ENCODE measurements at regions not wholly inside any gene's neighbourhood (a gene's known extent, or its start where the extent isn't known, plus 50 kb on each side); places are given as distances from the start of the nearest gene placed in this dataset.
A peak's percentile ranks its signal among the peaks of the same experiment; 100 is the strongest.

- POLR2A ChIA-PET = no interaction called here
- DNase-seq (no peak), ATAC-seq (ENCODE audit: low read depth) (no peak)
- H3K4me3 Mint-ChIP-seq = no peak overlapping the region
- no peaks in the 10 kb centered on the region for H3K36me3 Mint-ChIP-seq
- peaks cover 10% of the 10 kb centered on the region for H3K27me3 Mint-ChIP-seq
- H3K27ac Mint-ChIP-seq = no peak overlapping the region
- H3K9me3 Mint-ChIP-seq = no peaks in the 10 kb centered on the region
- H3K4me1 Mint-ChIP-seq = no peaks in the 10 kb centered on the region
These were observed 88.6 kb upstream of the IFNE start for GRCh38 chr9:21570643-21571275.

- ATAC-seq (ENCODE audit: low read depth) (no peak), DNase-seq (no peak)
- Mint-ChIP-seq H3K4me1 (peaks cover 23% of the 10 kb centered on the region), H3K36me3 (no peaks in the 10 kb centered on the region), H3K27ac (no peak overlapping the region), H3K27me3 (peaks cover 5% of the 10 kb centered on the region), H3K4me3 (no peak overlapping the region), H3K9me3 (no peaks in the 10 kb centered on the region)
- POLR2A ChIA-PET = interaction anchor here (1.3 kb wide), 1 partner anchor 10 kb away, joined by 3 read pairs; no protein-coding TSS in a partner anchor
These were observed 92.1 kb upstream of the IFNE start for GRCh38 chr9:21574261-21574660.

- POLR2A ChIA-PET = interaction anchor here (0.6 to 2.3 kb wide), 2 partner anchors 17 to 223 kb away, joined by 4 to 11 read pairs; no protein-coding TSS in a partner anchor
- H3K9me3 Mint-ChIP-seq = no peaks in the 10 kb centered on the region
- H3K4me3 Mint-ChIP-seq = peak overlapping the region; percentile 64
- DNase-seq = no peak
- peaks cover 33% of the 10 kb centered on the region for H3K4me1 Mint-ChIP-seq
- H3K27me3 Mint-ChIP-seq = no peaks in the 10 kb centered on the region
- ATAC-seq (ENCODE audit: low read depth) = peak; percentile 35
- H3K36me3 Mint-ChIP-seq = peaks cover 2% of the 10 kb centered on the region
- H3K27ac Mint-ChIP-seq = peak overlapping the region; percentile 74
These were observed 94.4 kb upstream of the IFNE start for GRCh38 chr9:21576331-21577189.

- DNase-seq = no peak
- Mint-ChIP-seq H3K4me3 (peak overlapping the region; percentile 92), H3K27ac (peak overlapping the region; percentile 98), H3K9me3 (no peaks in the 10 kb centered on the region), H3K4me1 (peaks cover 43% of the 10 kb centered on the region), H3K27me3 (no peaks in the 10 kb centered on the region), H3K36me3 (peaks cover 6% of the 10 kb centered on the region)
- ATAC-seq (ENCODE audit: low read depth) = peak; percentile 91
- POLR2A ChIA-PET = interaction anchor here (0.6 to 1.6 kb wide), 5 partner anchors 10 to 95 kb away, joined by 3 to 6 read pairs (median 3); no protein-coding TSS in a partner anchor
These were observed 97.1 kb upstream of the IFNE start for GRCh38 chr9:21579247-21579671.

- ATAC-seq (ENCODE audit: low read depth) = no peak
- peaks cover 6% of the 10 kb centered on the region for H3K36me3 Mint-ChIP-seq
- H3K4me1 Mint-ChIP-seq = peaks cover 43% of the 10 kb centered on the region
- H3K27me3 Mint-ChIP-seq = no peaks in the 10 kb centered on the region
- H3K27ac Mint-ChIP-seq = peak overlapping the region; percentile 98
- H3K9me3 Mint-ChIP-seq = no peaks in the 10 kb centered on the region
- POLR2A ChIA-PET = interaction anchor here (0.6 to 1.6 kb wide), 3 partner anchors 10 to 95 kb away, joined by 3 to 6 read pairs (median 3); no protein-coding TSS in a partner anchor
- peak overlapping the region; percentile 92 for H3K4me3 Mint-ChIP-seq
- no peak for DNase-seq
These were observed 97.6 kb upstream of the IFNE start for GRCh38 chr9:21579743-21580142.

GRCh38 chr9:21580636-21581378 lies 98.7 kb upstream of the IFNE start:
- H3K36me3 Mint-ChIP-seq = peaks cover 6% of the 10 kb centered on the region
- H3K9me3 Mint-ChIP-seq = no peaks in the 10 kb centered on the region
- no peak overlapping the region for H3K27ac Mint-ChIP-seq
- ATAC-seq (ENCODE audit: low read depth) = no peak
- H3K4me3 Mint-ChIP-seq = no peak overlapping the region
- no peak for DNase-seq
- POLR2A ChIA-PET = interaction anchor here (0.7 kb wide), 1 partner anchor 1357 kb away, joined by 5 read pairs; no protein-coding TSS in a partner anchor
- peaks cover 49% of the 10 kb centered on the region for H3K4me1 Mint-ChIP-seq
- no peaks in the 10 kb centered on the region for H3K27me3 Mint-ChIP-seq

- H3K4me1 Mint-ChIP-seq = peaks cover 35% of the 10 kb centered on the region
- no peak overlapping the region for H3K4me3 Mint-ChIP-seq
- H3K27ac Mint-ChIP-seq = no peak overlapping the region
- DNase-seq = no peak
- H3K27me3 Mint-ChIP-seq = no peaks in the 10 kb centered on the region
- POLR2A ChIA-PET = interaction anchor here (1.3 kb wide), 1 partner anchor 25 kb away, joined by 3 read pairs; no protein-coding TSS in a partner anchor
- no peak for ATAC-seq (ENCODE audit: low read depth)
- H3K36me3 Mint-ChIP-seq = peaks cover 6% of the 10 kb centered on the region
- no peaks in the 10 kb centered on the region for H3K9me3 Mint-ChIP-seq
These were observed 101.7 kb upstream of the IFNE start for GRCh38 chr9:21583628-21584377.

GRCh38 chr9:21584890-21585289 lies 102.8 kb upstream of the IFNE start:
- Mint-ChIP-seq H3K27ac (no peak overlapping the region), H3K4me3 (no peak overlapping the region), H3K9me3 (no peaks in the 10 kb centered on the region), H3K4me1 (peaks cover 25% of the 10 kb centered on the region), H3K27me3 (no peaks in the 10 kb centered on the region), H3K36me3 (peaks cover 6% of the 10 kb centered on the region)
- no peak for ATAC-seq (ENCODE audit: low read depth)
- DNase-seq = no peak
- POLR2A ChIA-PET = no interaction called here

- POLR2A ChIA-PET = no interaction called here
- no peak for ATAC-seq (ENCODE audit: low read depth)
- no peak overlapping the region for H3K4me3 Mint-ChIP-seq
These were observed 103.9 kb upstream of the IFNE start for GRCh38 chr9:21585756-21586752.

GRCh38 chr9:21589344-21590056 lies 107.4 kb upstream of the IFNE start:
- H3K27me3 Mint-ChIP-seq = no peaks in the 10 kb centered on the region
- POLR2A ChIA-PET = no interaction called here

More at GRCh38 chr9:21585756-21586752, 103.9 kb upstream of the IFNE start:
- Mint-ChIP-seq H3K4me1 (peaks cover 21% of the 10 kb centered on the region), H3K9me3 (no peaks in the 10 kb centered on the region), H3K36me3 (peaks cover 3% of the 10 kb centered on the region), H3K27ac (no peak overlapping the region), H3K27me3 (no peaks in the 10 kb centered on the region)
- DNase-seq = no peak

More at GRCh38 chr9:21589344-21590056, 107.4 kb upstream of the IFNE start:
- no peak overlapping the region for H3K27ac Mint-ChIP-seq
- DNase-seq (no peak), ATAC-seq (ENCODE audit: low read depth) (no peak)
- H3K9me3 Mint-ChIP-seq = no peaks in the 10 kb centered on the region
- no peaks in the 10 kb centered on the region for H3K36me3 Mint-ChIP-seq
- H3K4me3 Mint-ChIP-seq = no peak overlapping the region
- H3K4me1 Mint-ChIP-seq = peaks cover 23% of the 10 kb centered on the region
